ENCODE measurements at regions not wholly inside any gene's neighbourhood (a gene's known extent, or its start where the extent isn't known, plus 50 kb on each side); places are given as distances from the start of the nearest gene placed in this dataset.

GRCh38 chr20:61131944-61132343 is 120.1 kb upstream of the CDH4 start:
- no peaks in the 10 kb centered on the region for H3K9me3 ChIP-seq (ENCODE audit: low read length)
- ChIA-PET CTCF (no interaction called here), POLR2A (ENCODE audit: unreplicated experiment) (no interaction called here)
- H3K4me2 ChIP-seq (ENCODE audit: low read length) = no peak overlapping the region
- H3K4me1 ChIP-seq (ENCODE audit: insufficient read depth, low read length) = no peaks in the 10 kb centered on the region
- no peak overlapping the region for H3K4me3 ChIP-seq (ENCODE audit: low read length)
- H2AFZ ChIP-seq (ENCODE audit: low read length) = no peak overlapping the region
- intact Hi-C loops (cut with micrococcal nuclease) = no loop called here
- no peaks in the 10 kb centered on the region for H3K9me2 ChIP-seq (replicated peaks; ENCODE audit: low read length)
- DNase-seq (no peak), ATAC-seq (no peak)
- TF ChIP-seq EZH2 (IDR thresholded peaks at IDR 0.05; ENCODE audit: low read length, unreplicated experiment) (no peak), EZH2phosphoT487 (IDR thresholded peaks at IDR 0.05; ENCODE audit: borderline replicate concordance, low read length) (no peak)
- TF ChIP-seq, protein P1, sequence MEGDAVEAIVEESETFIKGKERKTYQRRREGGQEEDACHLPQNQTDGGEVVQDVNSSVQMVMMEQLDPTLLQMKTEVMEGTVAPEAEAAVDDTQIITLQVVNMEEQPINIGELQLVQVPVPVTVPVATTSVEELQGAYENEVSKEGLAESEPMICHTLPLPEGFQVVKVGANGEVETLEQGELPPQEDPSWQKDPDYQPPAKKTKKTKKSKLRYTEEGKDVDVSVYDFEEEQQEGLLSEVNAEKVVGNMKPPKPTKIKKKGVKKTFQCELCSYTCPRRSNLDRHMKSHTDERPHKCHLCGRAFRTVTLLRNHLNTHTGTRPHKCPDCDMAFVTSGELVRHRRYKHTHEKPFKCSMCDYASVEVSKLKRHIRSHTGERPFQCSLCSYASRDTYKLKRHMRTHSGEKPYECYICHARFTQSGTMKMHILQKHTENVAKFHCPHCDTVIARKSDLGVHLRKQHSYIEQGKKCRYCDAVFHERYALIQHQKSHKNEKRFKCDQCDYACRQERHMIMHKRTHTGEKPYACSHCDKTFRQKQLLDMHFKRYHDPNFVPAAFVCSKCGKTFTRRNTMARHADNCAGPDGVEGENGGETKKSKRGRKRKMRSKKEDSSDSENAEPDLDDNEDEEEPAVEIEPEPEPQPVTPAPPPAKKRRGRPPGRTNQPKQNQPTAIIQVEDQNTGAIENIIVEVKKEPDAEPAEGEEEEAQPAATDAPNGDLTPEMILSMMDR (conservative IDR thresholded peaks at IDR 0.05; ENCODE audit: low read depth, low read length) = no peak
- no peak overlapping the region for H3K27ac ChIP-seq (ENCODE audit: low read length)
- H3K36me3 ChIP-seq (ENCODE audit: low read depth, low read length) = no peaks in the 10 kb centered on the region
- H3K9ac ChIP-seq (ENCODE audit: low read length) = no peak overlapping the region
- no peaks in the 10 kb centered on the region for H3F3A ChIP-seq (ENCODE audit: low read length, unreplicated experiment)
- BruUV-seq (replicated peaks) = no TSS peak
- H3K27me3 ChIP-seq (ENCODE audit: low read length) = peaks cover 17% of the 10 kb centered on the region; the same call in 1 of the 2 replicates
- no peaks in the 10 kb centered on the region for H4K20me1 ChIP-seq (ENCODE audit: low read length)
- no peaks in the 10 kb centered on the region for H3K79me2 ChIP-seq (ENCODE audit: low read length)

GRCh38 chr20:61133611-61134010 is 118.5 kb upstream of the CDH4 start:
- intact Hi-C loops (cut with micrococcal nuclease) = no loop called here
- Histone ChIP-seq H3K27ac (ENCODE audit: low read length) (no peak overlapping the region), H3K9me2 (replicated peaks; ENCODE audit: low read length) (no peaks in the 10 kb centered on the region), H3K4me1 (ENCODE audit: insufficient read depth, low read length) (no peaks in the 10 kb centered on the region), H3K9ac (ENCODE audit: low read length) (no peak overlapping the region), H3K4me3 (ENCODE audit: low read length) (no peak overlapping the region), H2AFZ (ENCODE audit: low read length) (no peak overlapping the region), H3K79me2 (ENCODE audit: low read length) (no peaks in the 10 kb centered on the region), H3K9me3 (ENCODE audit: low read length) (no peaks in the 10 kb centered on the region), H3K27me3 (ENCODE audit: low read length) (peaks cover 17% of the 10 kb centered on the region; the same call in 1 of the 2 replicates), H3F3A (ENCODE audit: low read length, unreplicated experiment) (no peaks in the 10 kb centered on the region), H3K36me3 (ENCODE audit: low read depth, low read length) (no peaks in the 10 kb centered on the region), H4K20me1 (ENCODE audit: low read length) (no peaks in the 10 kb centered on the region), H3K4me2 (ENCODE audit: low read length) (no peak overlapping the region)
- BruUV-seq (replicated peaks) = no TSS peak
- TF ChIP-seq, protein P1 (conservative IDR thresholded peaks at IDR 0.05; ENCODE audit: low read depth, low read length) = no peak
- no peak for TF ChIP-seq EZH2 (IDR thresholded peaks at IDR 0.05; ENCODE audit: low read length, unreplicated experiment)
- no peak for TF ChIP-seq EZH2phosphoT487 (IDR thresholded peaks at IDR 0.05; ENCODE audit: borderline replicate concordance, low read length)
- ATAC-seq = no peak
- DNase-seq = no peak
- ChIA-PET POLR2A (ENCODE audit: unreplicated experiment) (no interaction called here), CTCF (no interaction called here)

DNA sequence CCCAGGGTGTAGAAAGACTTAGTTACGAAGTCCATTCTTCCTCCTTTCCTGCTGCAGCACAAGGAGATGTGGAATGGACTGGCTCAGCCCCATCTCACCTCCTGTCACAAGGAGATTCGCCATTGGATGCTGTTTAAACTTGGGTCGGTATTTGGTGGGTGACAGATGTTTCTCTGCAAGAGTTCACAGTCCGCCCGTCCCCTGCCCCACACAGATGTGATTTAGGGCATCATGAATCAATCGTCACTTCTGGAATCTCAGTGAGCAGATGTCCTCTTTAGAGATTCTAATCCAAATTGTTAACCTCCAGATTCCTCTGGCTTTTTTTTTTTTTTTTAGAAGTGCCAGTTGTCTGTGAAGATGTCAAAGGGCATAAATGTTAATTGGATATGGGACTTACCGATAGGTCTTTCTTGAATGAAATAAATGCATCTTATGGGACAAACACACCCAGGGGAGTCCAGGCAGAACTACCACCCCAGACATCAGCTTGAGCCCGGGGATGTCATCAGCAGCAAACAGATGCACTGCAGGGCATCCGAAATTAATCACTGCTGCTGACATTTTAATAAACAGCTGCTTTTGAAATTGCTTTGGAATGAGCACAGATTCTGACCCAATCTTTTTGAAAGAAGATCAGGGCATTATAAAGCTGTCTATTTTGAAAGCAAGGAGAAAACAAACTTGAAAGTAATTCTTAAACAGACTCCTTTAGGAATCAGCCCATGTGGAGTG is 117.6 kb upstream of the CDH4 start:
- no peaks in the 10 kb centered on the region for H4K20me1 ChIP-seq (ENCODE audit: low read length)
- ChIA-PET POLR2A (ENCODE audit: unreplicated experiment) (no interaction called here), CTCF (no interaction called here)
- H3K4me2 ChIP-seq (ENCODE audit: low read length) = no peak overlapping the region
- peaks cover 17% of the 10 kb centered on the region; the same call in 1 of the 2 replicates for H3K27me3 ChIP-seq (ENCODE audit: low read length)
- intact Hi-C loops (cut with micrococcal nuclease) = no loop called here
- H3K27ac ChIP-seq (ENCODE audit: low read length) = no peak overlapping the region
- H3K9me2 ChIP-seq (replicated peaks; ENCODE audit: low read length) = no peaks in the 10 kb centered on the region
- no peaks in the 10 kb centered on the region for H3K9me3 ChIP-seq (ENCODE audit: low read length)
- H3K4me3 ChIP-seq (ENCODE audit: low read length) = no peak overlapping the region
- no peak overlapping the region for H3K9ac ChIP-seq (ENCODE audit: low read length)
- no peaks in the 10 kb centered on the region for H3K4me1 ChIP-seq (ENCODE audit: insufficient read depth, low read length)
- no peak for DNase-seq
- ATAC-seq = no peak
- no TSS peak for BruUV-seq (replicated peaks)
- no peaks in the 10 kb centered on the region for H3F3A ChIP-seq (ENCODE audit: low read length, unreplicated experiment)
- no peaks in the 10 kb centered on the region for H3K79me2 ChIP-seq (ENCODE audit: low read length)
- H3K36me3 ChIP-seq (ENCODE audit: low read depth, low read length) = no peaks in the 10 kb centered on the region
- TF ChIP-seq EZH2phosphoT487 (IDR thresholded peaks at IDR 0.05; ENCODE audit: borderline replicate concordance, low read length) = no peak
- no peak for TF ChIP-seq EZH2 (IDR thresholded peaks at IDR 0.05; ENCODE audit: low read length, unreplicated experiment)
- TF ChIP-seq, protein P1 (conservative IDR thresholded peaks at IDR 0.05; ENCODE audit: low read depth, low read length) = no peak
- H2AFZ ChIP-seq (ENCODE audit: low read length) = no peak overlapping the region
